Upper lobe of left lung (tissue), 4 donors: ENCODE measurements at regions not wholly inside any gene's neighbourhood (a gene's known extent, or its start where the extent isn't known, plus 50 kb on each side); places are given as distances from the start of the nearest gene placed in this dataset.

Source experiments
- CTCF ChIP-seq, 6 experiments: fragments of 450-650 bp in 4 of 6; fragments of 200-600 bp in 2 of 6; sonication (generic) in 2 of 6; IDR thresholded peaks; one replicate each; pipeline ENCODE4 v1.5.1; 2016 to 2019; ENCODE audit warnings: antibody characterized with exemption in 6 of 6
- POLR2A ChIP-seq, 4 donors: fragments of 450-650 bp; IDR thresholded peaks; one replicate each; pipeline ENCODE4 v1.5.1; 2016 to 2017; ENCODE audit warnings: antibody characterized with exemption in 4 of 4, mild to moderate bottlenecking in 2 of 4

- TF ChIP-seq POLR2A (IDR thresholded peaks at IDR 0.05): no peak
- TF ChIP-seq CTCF (IDR thresholded peaks at IDR 0.05): no peak
Observed at GRCh38 chr4:153955327-153955726, 166.4 kb upstream of the SFRP2 start.
